AG09319 (cell line): ENCODE measurements at regions not wholly inside any gene's neighbourhood (a gene's known extent, or its start where the extent isn't known, plus 50 kb on each side); places are given as distances from the start of the nearest gene placed in this dataset.
"Not testable (repeated sequence)": the region's sequence is repeated elsewhere in the genome, so short reads cannot be mapped to it uniquely, and the experiment has no call there.

Experiments
- DNase-seq: peaks from one replicate; pipeline ENCODE4 v3.0.0-alpha.2; 2010; ENCODE audit warnings: low read depth; ENCODE audit errors: extremely low read depth
- TF ChIP-seq, protein P1 (sequence below): IDR thresholded peaks from 2 replicates; pipeline ENCODE4 v1.5.1; 2011; ENCODE audit warnings: low read depth, mild to moderate bottlenecking, inconsistent platforms, low read length, moderate library complexity

DNA sequence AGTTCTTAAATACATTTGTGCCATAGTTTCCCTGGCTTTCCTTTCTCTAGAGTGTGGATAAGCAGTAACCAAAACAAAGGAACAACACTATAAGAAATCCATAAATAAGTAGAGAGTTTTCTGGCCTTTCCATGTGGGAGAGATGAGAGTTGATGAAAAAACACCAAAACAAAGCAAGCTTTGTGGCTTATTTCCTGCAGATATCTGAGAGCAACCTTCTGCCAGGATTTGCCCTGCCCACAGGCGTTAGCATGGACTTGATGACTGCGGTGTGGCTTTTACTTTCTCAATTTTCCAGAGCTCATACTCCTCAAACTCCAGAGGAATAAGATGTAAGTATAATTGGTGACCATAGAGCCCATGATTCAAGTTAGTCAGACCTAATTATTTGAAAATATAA lies 194.9 kb downstream of the RAP2B start:
- TF ChIP-seq, protein P1, sequence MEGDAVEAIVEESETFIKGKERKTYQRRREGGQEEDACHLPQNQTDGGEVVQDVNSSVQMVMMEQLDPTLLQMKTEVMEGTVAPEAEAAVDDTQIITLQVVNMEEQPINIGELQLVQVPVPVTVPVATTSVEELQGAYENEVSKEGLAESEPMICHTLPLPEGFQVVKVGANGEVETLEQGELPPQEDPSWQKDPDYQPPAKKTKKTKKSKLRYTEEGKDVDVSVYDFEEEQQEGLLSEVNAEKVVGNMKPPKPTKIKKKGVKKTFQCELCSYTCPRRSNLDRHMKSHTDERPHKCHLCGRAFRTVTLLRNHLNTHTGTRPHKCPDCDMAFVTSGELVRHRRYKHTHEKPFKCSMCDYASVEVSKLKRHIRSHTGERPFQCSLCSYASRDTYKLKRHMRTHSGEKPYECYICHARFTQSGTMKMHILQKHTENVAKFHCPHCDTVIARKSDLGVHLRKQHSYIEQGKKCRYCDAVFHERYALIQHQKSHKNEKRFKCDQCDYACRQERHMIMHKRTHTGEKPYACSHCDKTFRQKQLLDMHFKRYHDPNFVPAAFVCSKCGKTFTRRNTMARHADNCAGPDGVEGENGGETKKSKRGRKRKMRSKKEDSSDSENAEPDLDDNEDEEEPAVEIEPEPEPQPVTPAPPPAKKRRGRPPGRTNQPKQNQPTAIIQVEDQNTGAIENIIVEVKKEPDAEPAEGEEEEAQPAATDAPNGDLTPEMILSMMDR: no peak
- DNase-seq: no peak

DNA sequence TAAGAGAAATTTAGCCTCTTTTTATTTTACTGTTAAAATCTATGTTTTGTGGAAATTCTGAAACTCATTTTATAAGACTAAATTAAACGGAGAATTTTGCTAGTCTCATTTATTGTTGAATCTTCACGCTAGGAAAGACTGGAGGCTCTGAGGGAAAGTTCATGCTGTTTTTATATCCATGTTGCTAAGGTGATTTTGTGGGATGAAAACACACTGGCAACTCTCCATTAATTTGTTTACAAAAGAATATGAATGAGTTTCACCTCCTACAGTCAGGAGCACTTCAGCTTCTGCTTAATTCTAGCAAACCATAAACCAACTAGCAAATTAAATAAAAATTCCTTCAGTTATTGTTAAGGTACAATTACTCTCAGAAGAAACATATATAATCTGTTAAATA lies 195.4 kb downstream of the RAP2B start:
- TF ChIP-seq, protein P1: no peak
- DNase-seq: no peak

DNA sequence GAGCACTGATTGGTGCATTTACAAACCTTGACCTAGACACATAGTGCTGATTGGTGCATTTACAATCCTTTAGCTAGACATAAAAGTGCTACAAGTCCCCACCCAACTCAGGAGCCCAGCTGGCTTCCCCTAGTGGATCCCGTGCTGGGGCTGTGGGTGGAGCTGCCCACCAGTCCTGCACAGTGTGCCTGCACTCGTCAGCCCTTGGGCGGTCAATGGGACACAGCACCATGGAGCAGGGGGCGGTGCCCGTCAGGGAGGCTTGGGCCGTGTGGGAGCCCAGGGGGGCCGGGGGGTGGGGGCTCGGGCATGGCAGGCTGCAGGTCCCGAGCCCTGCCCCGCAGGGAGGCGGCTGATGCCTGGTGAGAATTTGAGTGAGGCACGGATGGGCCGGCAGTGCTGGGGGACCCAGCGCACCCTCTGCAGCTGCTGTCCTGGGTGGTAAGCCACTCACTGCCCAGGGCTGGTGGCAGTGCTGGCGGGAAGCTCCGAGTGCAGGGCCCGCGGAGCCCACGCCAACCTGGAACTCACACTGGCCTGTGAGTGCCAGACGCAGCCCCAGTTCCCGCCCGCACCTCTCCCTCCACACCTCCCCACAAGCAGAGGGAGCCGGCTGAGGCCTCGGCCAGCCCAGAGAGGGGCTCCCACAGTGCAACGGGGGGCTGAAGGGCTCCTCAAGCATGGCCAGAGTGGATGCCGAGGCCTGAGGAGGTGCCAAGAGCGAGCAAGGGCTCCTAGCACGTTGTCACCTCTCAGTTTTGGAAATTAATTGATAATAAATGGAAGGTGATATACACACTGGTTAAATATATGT lies 207.7 kb downstream of the RAP2B start:
- no peak for DNase-seq
- TF ChIP-seq, protein P1: no peak

DNA sequence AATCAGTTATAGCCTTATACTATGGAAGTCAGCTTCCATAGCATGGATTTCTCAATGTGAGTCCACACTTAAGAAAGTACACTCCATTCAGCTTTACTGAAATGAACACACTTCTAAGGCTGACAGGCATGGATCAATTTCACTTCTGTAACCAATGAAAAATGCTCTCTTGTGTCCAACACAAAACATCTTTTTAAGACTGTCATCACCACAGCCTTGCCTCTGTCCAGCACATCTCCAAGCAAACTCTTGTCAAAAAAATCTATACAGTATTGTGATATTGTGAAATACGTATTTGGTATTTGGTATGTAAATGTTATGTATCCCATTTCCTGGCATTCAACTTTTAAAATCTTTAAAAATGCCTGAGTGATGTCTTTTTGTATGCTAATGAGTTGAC lies 208.7 kb downstream of the RAP2B start:
- DNase-seq: no peak
- TF ChIP-seq, protein P1: no peak

DNA sequence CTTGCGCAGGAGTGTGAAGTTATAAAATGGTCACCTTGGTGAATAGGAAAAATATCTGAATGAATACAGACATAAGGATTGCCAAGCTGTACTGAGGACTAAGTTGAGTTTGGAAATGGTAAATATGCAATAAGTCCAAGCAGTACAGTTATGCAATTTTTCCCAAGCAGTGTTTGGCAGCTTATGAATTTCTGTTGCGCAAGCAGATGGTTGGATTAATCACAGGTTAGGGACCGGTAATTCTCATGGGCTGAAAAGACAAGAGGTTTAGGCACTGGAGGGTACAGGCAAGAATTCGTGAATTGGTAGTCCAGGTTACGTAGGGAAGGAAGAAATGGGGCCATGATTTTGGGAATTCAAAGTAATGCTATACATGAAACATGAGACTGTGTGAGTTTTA lies 210.3 kb downstream of the RAP2B start:
- DNase-seq: peak; percentile 3
- TF ChIP-seq, protein P1: no peak

DNA sequence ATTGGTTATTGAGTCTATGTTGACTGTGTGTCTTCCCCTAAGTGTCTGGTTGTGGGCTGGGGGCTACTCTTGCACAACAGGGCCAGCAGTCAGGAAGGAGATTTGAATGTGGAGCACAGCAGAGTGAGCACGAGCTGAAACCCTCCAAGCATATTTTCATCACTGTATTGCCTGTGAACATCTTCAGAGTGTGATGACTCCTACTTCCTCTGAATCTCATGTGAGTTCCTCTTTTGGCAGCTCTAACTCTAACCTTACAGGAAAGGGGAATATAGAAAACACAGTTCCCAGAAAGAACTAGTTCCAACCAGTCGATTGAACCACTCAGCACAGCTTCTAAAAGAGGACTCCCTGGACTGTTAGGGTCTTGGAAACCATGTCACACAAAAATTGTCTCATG lies 211.6 kb downstream of the RAP2B start:
- TF ChIP-seq, protein P1: no peak
- DNase-seq: no peak

DNA sequence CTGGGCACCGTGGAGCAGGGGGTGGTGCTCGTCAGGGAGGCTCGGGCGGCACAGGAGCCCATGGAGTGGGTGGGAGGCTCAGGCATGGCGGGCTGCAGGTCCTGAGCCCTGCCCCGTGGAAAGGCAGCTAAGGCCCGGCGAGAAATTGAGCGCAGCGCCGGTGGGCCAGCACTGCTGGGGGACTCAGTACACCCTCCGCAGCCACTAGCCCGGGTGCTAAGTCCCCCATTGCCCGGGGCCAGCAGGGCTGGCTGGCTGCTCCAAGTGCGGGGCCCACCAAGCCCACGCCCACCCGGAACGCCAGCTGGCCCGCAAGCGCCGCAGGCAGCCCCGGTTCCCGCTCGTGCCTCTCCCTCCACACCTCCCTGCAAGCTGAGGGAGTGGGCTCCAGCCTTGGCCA lies 216.3 kb downstream of the RAP2B start:
- not testable (repeated sequence) for DNase-seq

DNA sequence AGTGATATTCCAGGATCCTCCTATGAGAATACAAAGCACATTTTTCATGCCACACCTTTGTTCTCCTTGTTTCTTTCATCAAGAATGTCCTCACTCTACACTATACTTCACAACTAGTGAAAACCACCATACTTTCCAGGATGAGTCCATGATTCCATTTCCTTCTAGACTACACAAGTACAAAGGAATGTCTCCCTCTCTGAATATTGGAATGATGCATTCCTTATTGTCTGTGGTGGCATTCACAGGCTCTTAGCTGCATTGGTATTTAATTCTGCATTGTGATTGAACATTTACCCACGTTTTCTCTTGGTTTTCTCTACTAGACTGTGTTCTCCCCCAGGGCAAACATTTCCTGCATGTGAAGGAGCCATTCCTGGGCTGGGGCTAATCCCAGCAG lies 217.5 kb downstream of the RAP2B start:
- TF ChIP-seq, protein P1: no peak
- DNase-seq: no peak
